Astrocyte (in vitro differentiated cells and primary cell): ENCODE measurements at regions not wholly inside any gene's neighbourhood (a gene's known extent, or its start where the extent isn't known, plus 50 kb on each side); places are given as distances from the start of the nearest gene placed in this dataset.

Experiments
- CTCF ChIP-seq: IDR thresholded peaks from 2 replicates; pipeline ENCODE4 v1.5.1; 2011; ENCODE audit warnings: low read depth, mild to moderate bottlenecking, inconsistent platforms, low read length, moderate library complexity; ENCODE audit not compliant: insufficient read depth
- EZH2 ChIP-seq: IDR thresholded peaks from 2 replicates; pipeline ENCODE4 v1.6.1; 2012; ENCODE audit warnings: mild to moderate bottlenecking, low read length, inconsistent platforms; ENCODE audit not compliant: insufficient read depth

DNA sequence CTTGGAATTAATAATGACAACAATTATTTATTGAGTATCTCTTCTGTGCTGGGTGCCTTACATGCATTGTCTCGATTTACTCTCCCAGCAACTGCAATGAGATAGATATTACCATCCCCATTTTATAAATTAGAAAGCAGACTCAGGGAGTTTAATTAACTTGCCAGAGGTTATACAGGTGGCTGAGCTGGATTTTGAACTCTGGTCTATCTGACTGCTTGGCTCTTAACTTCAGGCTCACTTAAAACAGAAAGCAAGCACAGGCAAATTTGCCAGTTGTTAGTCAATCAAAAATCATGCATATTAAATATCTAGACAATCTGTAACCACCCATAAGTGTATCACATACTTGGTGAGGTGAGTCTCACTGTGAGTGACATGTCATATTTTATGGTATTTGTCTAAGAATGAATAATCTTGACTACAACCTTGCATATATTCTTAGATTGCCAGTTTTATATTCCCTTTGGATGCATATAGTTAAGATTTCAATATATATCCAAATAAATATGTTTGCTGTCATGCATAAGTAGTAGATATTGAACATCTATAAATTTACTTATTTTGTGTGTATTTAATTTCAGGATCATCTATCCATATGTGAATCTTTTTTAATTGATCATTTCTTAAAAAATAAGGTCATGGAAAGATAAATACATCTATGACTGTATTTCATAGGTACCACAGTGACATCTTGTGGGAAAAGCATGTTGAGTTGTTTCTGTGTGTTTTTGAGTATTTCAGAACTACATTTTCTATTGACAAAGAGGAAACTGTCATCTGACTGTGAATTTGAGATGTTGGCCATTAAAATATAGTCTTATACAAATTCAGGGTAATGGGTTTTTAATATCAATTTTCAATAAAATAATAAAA lies 112.0 kb upstream of the ARHGAP42 start:
- peak; percentile 50 for TF ChIP-seq CTCF
- no peak for TF ChIP-seq EZH2
